HAP-1 (cell line): ENCODE measurements at regions not wholly inside any gene's neighbourhood (a gene's known extent, or its start where the extent isn't known, plus 50 kb on each side); places are given as distances from the start of the nearest gene placed in this dataset.

Experiments used
- DNase-seq, 2 experiments: peaks; one replicate each; pipeline ENCODE4 v3.0.0-alpha.2; 2016 to 2020; ENCODE audit warnings: low spot score in 2 of 2
- H3K27me3 ChIP-seq: fragments of 250-450 bp; sonication (Bioruptor Pico); 2 replicates; pipeline ENCODE4 v1.5.1; 2020; ENCODE audit warnings: low read depth, mild to moderate bottlenecking, moderate library complexity
- H3K36me3 ChIP-seq: fragments of 250-450 bp; sonication (Bioruptor Pico); replicated peaks from 2 replicates; pipeline ENCODE4 v1.5.1; 2020; ENCODE audit warnings: mild to moderate bottlenecking
- H3K4me1 ChIP-seq: fragments of 250-450 bp; sonication (Bioruptor Pico); 2 replicates; pipeline ENCODE4 v1.5.1; 2020; ENCODE audit warnings: mild to moderate bottlenecking
- H3K4me3 ChIP-seq: fragments of 250-450 bp; sonication (Bioruptor Pico); 2 replicates; pipeline ENCODE4 v1.5.1; 2020; ENCODE audit warnings: mild to moderate bottlenecking, moderate library complexity
- H3K9me3 ChIP-seq: fragments of 250-450 bp; sonication (Bioruptor Pico); 2 replicates; pipeline ENCODE4 v1.5.1; 2020; ENCODE audit warnings: mild to moderate bottlenecking, moderate library complexity
- in situ Hi-C: fragments of 300-500 bp; cut with MboI; formaldehyde crosslinking; loops from 3 replicates; pipeline ENCODE4 v1.14.3; 2020; ENCODE audit warnings: low sequenced_read_pairs, inconsistent platforms, mixed read lengths

DNA sequence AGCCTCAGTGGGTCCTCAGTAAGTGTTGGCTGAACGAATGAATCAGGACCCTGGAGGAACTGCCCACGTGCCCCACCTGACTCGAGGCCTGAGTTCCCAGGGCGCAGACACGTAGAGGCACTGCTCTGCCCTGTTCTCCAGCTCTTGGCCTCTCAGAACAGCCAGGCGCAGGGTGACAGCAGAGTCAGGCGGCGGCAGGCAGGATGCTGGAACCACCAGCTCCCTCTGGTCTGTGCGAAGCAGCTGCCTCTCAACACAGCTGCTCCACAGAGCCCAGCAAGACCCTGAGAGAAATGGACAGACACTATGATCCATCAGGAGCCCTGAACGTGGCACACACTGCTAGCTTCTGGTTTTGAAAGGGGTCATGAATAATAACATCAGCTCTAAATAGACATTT lies 53.1 kb upstream of the BCO1 start:
- no peaks in the 10 kb centered on the region for H3K36me3 ChIP-seq
- H3K27me3 ChIP-seq, result no peaks in the 10 kb centered on the region
- no peak overlapping the region for H3K4me3 ChIP-seq
- in situ Hi-C loops, result no loop called here
- H3K9me3 ChIP-seq, result no peaks in the 10 kb centered on the region
- DNase-seq, result no peak
- peaks cover 11% of the 10 kb centered on the region for H3K4me1 ChIP-seq

DNA sequence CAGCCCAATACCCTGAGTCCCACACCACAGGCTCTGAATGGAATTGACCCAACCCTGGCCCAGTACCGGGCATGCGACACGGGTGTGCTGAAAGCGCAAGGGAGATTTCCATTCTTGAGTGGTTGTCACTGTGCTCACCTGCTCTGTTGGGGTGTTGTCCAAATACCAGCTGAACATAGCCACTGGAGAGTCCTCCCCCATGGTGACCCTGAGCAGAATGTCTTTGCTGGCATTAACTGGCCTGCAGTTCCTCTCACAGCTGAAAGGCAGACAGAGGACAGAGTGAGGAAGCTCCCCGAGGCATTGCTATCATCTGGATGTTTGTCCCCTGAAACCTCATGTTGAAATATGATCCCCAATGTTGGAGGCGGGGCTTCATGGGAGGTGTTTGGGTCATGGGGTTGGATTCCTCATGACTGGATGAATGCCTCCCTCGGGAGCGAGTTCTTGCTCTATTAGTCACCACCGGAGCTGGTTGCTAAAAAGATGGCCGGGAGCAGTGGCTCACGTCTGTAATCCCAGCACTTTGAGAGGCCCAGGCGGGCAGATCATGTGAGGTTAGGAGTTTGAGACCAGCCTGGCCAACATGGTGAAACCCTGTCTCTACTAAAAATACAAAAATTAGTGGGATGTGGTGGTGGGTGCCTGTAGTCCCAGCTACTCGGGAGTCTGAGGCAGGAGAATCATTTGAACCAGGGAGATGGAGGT lies 57.3 kb upstream of the BCO1 start:
- Histone ChIP-seq H3K4me1 (peaks cover 11% of the 10 kb centered on the region), H3K9me3 (no peaks in the 10 kb centered on the region), H3K4me3 (no peak overlapping the region), H3K27me3 (no peaks in the 10 kb centered on the region), H3K36me3 (no peaks in the 10 kb centered on the region)
- in situ Hi-C loops, result no loop called here
- DNase-seq, result peak; percentile 68 to 90

DNA sequence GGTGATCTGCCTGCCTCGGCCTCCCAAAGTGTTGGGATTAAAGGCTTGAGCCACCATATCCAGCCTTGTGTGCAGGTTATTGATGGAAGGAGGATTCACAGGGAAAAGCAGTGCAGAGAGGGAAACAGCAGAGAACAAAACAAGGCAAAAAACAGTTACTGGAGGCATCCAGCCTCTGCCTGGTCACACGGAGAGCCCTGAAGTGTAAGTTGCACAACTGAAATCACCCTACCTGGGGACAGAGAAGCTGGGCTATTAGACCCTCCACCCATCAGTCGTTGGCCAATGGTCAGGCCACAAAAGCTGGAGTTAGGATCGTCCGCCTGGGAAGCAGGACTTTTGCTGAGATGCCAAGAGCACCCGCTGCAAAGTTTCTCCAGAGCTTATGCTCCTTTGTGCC lies 57.9 kb upstream of the BCO1 start:
- in situ Hi-C loops, result no loop called here
- Histone ChIP-seq H3K4me1 (peaks cover 11% of the 10 kb centered on the region), H3K9me3 (no peaks in the 10 kb centered on the region), H3K36me3 (no peaks in the 10 kb centered on the region), H3K4me3 (no peak overlapping the region), H3K27me3 (no peaks in the 10 kb centered on the region)
- no peak for DNase-seq

DNA sequence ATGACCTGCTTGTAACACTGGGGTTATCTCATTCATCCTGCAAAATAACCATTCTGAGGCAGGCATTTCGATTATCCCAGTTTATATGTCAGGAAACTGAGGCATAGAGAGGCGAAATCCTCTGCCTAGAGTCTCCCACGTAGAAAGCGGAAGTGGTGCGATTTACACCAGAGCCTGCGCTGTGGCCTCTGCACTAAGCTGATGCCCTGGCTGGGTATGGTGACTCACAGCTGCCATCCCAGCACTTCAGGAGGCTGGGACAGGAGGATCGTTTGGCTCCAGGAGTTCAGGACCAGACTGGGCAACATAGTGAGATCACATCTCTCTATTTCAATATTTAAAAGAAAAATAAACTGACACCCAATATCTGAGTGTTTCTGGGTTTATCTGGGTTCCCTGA lies 59.3 kb upstream of the BCO1 start:
- no peak for DNase-seq
- H3K4me1 ChIP-seq, result peaks cover 11% of the 10 kb centered on the region
- no peak overlapping the region for H3K4me3 ChIP-seq
- no peaks in the 10 kb centered on the region for H3K27me3 ChIP-seq
- in situ Hi-C loops, result no loop called here
- no peaks in the 10 kb centered on the region for H3K36me3 ChIP-seq
- no peaks in the 10 kb centered on the region for H3K9me3 ChIP-seq

DNA sequence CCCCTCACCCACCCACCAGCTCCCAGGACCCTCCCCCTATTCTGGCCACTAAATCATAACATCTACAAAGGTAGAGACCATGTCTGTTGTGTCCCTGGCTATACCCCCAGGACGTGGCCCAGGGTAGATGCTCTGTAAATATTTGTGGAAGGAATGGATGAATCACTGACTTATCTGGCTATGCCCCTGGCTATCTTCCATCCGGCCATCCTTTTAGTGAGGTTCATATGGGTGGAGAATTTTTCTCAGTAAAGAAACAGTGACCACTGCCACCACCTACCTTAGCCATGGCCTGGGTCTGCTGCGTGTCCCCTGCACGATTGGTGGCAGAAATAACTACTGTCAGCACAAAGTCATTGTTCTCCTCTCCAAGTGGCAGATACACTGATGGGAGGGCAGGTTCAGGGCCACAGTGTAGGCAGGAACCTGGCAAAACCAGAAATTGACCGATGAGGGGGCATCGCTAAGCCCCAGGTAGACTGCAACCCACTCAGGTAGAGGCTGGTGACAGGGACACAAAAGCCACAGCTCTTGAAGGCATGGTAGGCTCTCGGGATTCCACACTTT lies 63.1 kb upstream of the BCO1 start:
- in situ Hi-C loops, result no loop called here
- no peak for DNase-seq

DNA sequence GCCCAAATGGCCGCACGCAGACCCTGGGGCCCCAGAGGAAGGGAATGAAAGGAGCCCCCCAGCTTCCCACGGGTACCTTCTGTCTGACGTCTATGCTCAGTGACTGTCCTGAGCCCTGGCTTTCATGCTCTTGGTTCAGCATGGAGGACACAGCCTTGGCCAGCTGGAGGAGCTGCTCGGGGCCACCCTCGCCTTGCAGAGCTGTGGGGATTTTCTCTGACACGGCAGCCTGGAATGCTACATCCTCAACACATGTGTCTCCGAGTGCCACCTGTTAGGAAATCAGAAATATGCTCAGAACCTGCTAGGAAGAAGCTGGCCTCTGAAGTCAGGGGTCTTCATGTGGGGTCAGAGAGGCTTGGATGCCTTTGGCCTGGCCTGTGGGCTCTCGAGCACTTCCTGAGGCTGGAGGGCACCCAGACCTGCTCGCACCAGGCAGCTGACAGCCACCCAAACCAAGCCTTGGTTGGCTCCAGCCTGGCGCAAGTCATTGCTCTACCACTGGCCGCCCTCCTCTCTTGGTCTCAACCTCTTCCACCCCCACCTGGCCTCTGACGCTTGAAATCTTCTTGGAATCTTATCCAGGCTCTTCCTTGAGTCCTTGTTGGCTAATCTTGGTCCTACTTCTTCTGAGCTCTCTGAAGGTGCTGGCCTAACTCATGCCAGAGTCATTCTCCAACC lies 63.7 kb upstream of the BCO1 start:
- no peak for DNase-seq
- Histone ChIP-seq H3K9me3 (no peaks in the 10 kb centered on the region), H3K4me1 (no peaks in the 10 kb centered on the region), H3K27me3 (no peaks in the 10 kb centered on the region), H3K4me3 (no peak overlapping the region), H3K36me3 (no peaks in the 10 kb centered on the region)
- in situ Hi-C loops, result no loop called here

More for the DNA sequence above, 63.1 kb upstream of the BCO1 start:
- H3K4me1 ChIP-seq, result no peaks in the 10 kb centered on the region
- H3K36me3 ChIP-seq, result no peaks in the 10 kb centered on the region
- H3K9me3 ChIP-seq, result no peaks in the 10 kb centered on the region
- H3K4me3 ChIP-seq, result no peak overlapping the region
- no peaks in the 10 kb centered on the region for H3K27me3 ChIP-seq

DNA sequence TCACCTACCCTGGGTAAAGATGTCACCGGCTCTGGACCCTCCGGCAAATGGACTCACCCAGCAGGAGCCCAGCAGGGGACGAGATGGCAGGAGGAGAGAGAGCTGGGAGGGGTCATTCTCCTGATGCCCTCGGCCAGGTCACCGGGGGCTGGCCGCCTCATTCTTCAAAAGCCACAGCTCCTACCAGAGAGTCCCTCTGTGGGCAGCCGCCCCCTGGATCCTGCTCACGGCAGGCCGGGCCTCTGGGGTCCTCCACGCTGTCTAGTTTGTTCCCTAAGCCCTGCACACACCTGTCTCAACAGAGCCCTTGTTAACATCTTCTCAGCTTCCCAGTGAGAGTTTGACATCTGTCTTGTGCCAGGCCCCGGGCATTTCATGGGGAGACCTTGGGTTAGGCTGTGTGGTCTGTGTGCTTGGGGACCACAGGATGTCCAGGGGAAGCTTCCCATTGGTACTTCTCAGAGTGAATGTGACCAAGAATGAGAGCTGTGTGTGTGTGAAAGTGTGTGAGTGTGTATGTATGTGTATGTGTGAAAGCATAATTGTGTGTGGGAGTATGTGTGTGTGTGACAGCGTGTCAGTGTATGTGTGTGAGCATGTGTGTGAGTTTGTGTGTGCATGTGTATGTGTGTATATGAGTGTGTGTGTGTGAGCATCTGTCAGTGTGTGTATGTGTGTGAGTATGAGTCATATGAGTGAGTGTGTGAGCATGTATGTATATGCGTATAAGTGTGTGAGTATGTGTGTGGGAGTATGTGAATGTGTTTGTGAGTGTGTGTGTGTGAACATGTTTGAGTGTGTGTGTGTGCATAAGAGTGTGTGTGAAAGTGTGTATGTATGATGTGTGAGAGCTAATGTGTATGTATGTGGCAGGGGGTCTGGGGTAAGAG lies 65.5 kb upstream of the BCO1 start:
- Histone ChIP-seq H3K9me3 (no peaks in the 10 kb centered on the region), H3K4me3 (no peak overlapping the region), H3K36me3 (no peaks in the 10 kb centered on the region), H3K4me1 (no peaks in the 10 kb centered on the region), H3K27me3 (no peaks in the 10 kb centered on the region)
- DNase-seq, result no peak
- in situ Hi-C loops, result no loop called here

DNA sequence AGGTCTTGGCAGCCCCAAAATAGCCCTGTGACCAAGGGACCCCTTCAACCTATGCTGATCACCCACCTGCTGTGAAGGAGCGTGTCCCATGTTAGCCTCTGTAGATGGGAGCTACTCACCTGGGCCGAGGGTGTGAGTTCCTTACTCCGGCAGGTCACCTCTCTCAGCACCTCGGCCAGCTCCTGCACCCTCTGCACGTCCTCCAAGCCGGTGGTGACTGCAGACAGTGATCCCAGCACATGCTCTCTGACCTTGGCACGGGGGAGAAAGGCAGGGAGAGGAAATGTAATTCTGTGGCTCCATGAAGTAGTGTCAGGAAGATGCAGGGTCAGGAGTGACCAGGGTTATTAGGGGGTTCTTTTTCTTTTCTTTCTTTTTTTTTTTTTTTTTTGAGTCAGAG lies 67.7 kb upstream of the BCO1 start:
- Histone ChIP-seq H3K36me3 (no peaks in the 10 kb centered on the region), H3K27me3 (no peaks in the 10 kb centered on the region), H3K4me3 (no peak overlapping the region), H3K9me3 (no peaks in the 10 kb centered on the region), H3K4me1 (no peaks in the 10 kb centered on the region)
- peak in 1 of 2 experiments; percentile 33 for DNase-seq
- in situ Hi-C loops, result no loop called here

DNA sequence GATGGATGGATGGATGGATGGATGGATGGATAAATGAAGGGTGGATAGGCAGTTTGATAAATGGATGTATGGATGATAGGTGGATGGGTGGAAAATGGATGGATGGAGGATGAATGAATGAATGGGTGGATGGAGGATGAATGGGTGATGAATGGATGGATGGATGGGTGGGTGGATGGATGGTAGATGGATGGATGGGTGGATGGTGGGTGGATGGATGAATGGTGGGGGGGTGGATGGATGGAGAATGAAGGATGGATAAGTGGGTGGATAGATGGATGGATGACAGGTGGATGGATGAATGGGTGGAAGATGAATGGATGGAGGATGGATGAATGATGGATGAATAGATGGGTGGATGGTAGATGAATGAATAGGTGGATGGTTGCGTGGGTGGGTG lies 70.1 kb upstream of the BCO1 start:
- in situ Hi-C loops, result no loop called here
- Histone ChIP-seq H3K4me3 (no peak overlapping the region), H3K27me3 (peaks cover 7% of the 10 kb centered on the region; the same call in 1 of the 2 replicates), H3K36me3 (no peaks in the 10 kb centered on the region), H3K4me1 (no peaks in the 10 kb centered on the region), H3K9me3 (no peaks in the 10 kb centered on the region)
- DNase-seq, result no peak

DNA sequence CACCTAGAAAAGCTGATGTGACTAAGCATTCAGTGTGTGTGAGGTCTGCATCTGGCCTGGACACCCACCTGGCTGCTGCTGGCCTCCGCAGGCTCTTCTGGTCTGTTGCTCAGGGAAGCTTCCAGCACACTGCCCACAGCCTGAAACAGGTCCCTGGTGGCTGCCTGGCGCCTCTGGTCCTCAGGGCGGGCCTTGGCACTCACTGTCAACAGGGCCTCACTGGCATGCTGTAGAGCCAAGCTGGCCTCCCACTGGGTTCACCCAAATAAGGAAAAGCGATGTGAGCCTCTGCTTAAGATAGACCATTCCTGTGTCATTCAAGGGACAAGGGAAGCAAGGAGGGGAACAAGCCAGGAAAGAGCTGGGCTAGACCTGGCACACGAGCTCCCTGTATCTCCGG lies 70.6 kb upstream of the BCO1 start:
- no peak overlapping the region for H3K4me3 ChIP-seq
- no peaks in the 10 kb centered on the region for H3K9me3 ChIP-seq
- no peaks in the 10 kb centered on the region for H3K4me1 ChIP-seq
- DNase-seq, result no peak
- peaks cover 7% of the 10 kb centered on the region; the same call in 1 of the 2 replicates for H3K27me3 ChIP-seq
- no peaks in the 10 kb centered on the region for H3K36me3 ChIP-seq
- in situ Hi-C loops, result no loop called here

DNA sequence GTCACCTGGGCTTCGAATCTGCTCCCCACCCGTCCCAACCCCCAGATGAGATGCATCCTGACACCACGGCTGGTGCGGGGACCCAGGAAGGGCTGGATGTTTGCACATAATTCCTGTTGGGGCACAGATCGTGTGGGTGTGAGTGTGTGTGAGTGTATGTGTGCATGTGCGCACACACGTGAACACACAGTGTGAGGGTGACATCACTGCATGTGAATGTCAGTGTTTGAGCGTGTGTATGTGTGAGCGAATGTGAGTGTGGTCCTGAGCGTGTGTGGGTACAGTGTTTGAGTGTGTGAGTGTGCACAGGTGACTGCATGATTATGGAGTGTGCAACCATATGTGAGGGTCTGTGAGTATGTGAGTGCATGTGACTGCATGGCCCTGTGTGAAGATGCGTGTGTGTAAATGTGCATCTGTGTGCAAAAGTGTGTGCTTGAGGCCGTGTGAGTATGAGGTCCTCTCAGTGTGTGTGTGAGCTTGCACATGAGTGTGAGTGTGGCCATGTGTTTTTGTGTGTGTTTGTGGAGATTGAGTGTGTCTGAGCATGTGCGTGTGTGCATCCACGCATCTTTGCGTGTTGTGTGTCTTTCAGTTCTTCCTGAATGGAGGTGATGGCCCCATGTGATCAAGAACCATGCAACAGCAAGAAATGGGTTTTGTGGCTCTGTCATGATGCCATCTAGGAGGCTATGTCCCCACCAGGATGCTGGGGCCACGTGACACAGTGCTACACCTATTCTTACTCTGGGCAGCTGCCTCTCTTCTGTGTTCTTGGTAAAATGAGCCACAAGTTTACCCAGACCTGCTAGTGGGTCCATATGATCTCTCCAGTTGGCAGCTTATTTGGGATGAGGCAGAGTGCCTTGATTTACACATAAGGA lies 70.5 kb upstream of the GCSH start:
- DNase-seq, result no peak
- no peaks in the 10 kb centered on the region for H3K36me3 ChIP-seq
- H3K27me3 ChIP-seq, result peaks cover 7% of the 10 kb centered on the region; the same call in 1 of the 2 replicates
- H3K4me1 ChIP-seq, result no peaks in the 10 kb centered on the region
- in situ Hi-C loops, result no loop called here
- H3K4me3 ChIP-seq, result no peak overlapping the region
- H3K9me3 ChIP-seq, result no peaks in the 10 kb centered on the region

DNA sequence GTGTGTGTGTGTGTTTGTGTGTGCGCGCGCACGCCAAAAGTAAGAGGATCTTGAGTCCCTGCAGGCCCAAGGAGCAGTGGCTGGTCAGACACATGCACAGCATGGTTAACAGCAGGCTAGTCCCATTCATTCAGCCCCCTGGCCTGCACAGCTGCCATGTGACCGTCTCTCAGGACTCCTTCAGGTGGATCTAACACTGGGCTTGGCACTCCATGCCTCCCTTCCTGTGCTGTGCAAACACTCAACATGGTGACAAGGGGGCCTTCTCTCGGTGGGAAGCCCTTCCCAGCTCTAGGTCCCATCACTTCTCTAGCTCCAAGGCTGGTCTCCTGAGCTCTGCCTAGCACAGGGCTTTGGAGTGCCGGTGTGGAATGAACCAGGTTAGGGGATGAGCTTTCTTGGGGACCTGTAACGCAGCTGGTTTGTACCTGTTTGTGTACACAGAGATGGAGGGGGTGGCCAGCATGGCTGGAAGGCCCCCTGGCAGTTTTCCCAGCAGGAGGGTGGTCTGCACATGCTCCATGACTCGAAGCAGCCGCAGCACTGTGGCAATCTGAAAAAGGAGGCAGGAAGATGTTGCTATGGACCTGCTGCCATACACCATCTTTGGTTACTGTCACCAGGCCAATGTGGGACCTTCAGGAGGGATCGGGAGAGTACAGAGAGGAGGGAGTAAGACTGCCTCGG lies 69.4 kb upstream of the GCSH start:
- H3K4me1 ChIP-seq, result no peaks in the 10 kb centered on the region
- no peaks in the 10 kb centered on the region for H3K9me3 ChIP-seq
- no peaks in the 10 kb centered on the region for H3K36me3 ChIP-seq
- no peak for DNase-seq
- in situ Hi-C loops, result no loop called here
- H3K27me3 ChIP-seq, result peaks cover 7% of the 10 kb centered on the region; the same call in 1 of the 2 replicates
- H3K4me3 ChIP-seq, result no peak overlapping the region
